GM19467 (cell line): ENCODE measurements at regions not wholly inside any gene's neighbourhood (a gene's known extent, or its start where the extent isn't known, plus 50 kb on each side); places are given as distances from the start of the nearest gene placed in this dataset.
"Not testable (repeated sequence)": the region's sequence is repeated elsewhere in the genome, so short reads cannot be mapped to it uniquely, and the experiment has no call there.

ENCODE experiments used
- ATAC-seq: cut with Tn5 transposase; IDR thresholded peaks from one replicate; pipeline ENCODE4 v1.9.1; 2021; ENCODE audit warnings: mild to moderate bottlenecking, moderate library complexity; ENCODE audit not compliant: unreplicated experiment

- no peak for ATAC-seq
These were observed 170.4 kb downstream of the PTPRC start for GRCh38 chr1:198809247-198809646.

- no peak for ATAC-seq
These were observed 172.6 kb downstream of the PTPRC start for GRCh38 chr1:198811449-198811848.

- ATAC-seq = no peak
These were observed 184.8 kb downstream of the PTPRC start for GRCh38 chr1:198823626-198824025.

DNA sequence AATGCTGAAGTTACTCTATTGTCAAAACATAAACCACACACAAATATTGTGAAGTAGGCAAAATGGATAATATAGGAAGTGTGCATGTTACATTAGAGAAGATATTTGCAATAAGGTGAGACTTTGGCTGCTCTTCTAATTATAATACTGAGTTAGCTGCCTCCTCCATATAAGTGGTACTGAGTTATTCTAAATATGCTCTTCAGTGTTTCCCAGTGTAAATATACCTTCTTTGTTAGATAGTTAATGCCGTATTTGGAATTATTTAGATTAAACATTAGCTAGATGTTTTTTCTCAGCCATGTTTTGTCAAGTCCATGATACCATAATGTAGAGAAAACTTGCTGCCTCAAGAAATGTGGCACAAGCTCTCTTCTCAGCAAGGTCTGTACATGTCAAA is 186.4 kb downstream of the PTPRC start:
- ATAC-seq = no peak

DNA sequence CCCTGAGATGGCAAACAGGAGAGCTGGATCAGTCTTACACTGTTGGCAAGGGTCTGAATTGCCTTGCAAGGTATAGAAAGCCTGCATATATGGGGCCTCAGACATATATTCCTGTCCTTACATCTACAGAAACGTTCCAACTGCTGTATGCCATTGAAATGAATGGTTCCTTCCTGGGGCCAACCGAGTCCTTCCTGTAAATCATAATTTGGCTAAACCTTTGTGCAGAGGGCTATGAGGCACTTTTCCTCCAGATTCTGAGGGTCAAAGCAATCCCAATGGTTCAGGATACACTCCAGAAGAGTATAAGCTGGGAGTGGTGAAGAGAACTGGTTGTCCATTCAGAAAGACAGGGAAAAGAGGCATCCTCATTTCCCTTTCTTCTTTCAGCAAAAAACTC is 190.5 kb downstream of the PTPRC start:
- ATAC-seq = no peak

- ATAC-seq = no peak
These were observed 191.1 kb downstream of the PTPRC start for GRCh38 chr1:198829944-198830343.

DNA sequence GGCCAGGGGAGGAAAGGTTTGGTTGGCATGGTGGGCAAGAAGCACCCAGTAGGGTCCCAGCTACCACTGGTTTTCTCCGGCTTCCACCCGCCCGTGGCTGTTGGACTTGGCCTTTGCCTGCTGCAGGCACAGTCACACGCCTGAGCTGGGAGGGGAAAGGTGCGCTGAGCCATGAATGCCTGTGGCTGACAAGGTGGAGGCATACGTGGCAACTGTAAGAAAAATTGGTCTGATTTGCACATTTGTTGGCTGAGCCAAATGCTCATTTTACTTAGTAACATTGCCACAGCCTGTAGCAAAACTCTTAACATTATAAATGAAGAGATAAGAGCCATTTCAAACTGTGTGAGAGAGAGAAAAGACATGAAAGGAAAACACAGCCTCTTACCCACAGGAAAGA is 191.6 kb downstream of the PTPRC start:
- ATAC-seq = no peak

DNA sequence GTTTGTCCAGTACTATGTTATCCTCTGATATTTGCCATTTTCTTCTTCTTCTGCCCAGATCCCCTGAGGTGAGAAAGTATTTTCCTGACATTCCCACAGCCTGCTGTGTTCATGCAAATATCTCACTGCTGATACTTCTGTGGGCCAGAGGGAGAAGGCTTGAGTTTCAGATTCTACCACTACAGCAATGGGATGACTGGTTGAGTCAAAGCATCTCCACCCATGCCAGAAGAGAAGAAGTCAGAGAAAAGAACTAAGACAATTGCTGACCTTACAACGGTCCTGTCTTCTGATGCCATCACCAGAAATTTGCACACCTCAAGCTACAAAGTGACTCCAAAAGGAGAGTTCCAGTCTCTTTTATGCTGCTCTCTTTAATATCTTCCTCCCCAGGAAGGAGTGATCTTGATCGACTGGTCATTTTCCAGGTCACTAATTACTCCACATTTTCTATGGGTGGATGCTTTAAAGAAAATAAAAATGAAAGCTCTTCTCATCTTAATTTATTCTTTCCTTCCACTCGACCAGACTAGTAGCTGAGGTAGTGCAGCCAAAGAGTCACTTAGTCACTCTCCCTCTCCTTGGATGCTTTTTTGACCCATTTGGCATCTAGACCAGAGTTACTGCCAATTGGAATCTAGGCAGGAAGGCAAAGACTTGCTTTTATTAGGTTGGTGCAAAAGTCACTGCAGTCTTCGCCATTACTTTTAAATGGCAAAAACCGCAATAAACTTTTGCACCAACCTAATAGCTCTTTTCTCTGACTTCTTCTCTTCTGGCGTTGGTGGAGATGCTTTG is 195.1 kb downstream of the PTPRC start:
- no peak for ATAC-seq

DNA sequence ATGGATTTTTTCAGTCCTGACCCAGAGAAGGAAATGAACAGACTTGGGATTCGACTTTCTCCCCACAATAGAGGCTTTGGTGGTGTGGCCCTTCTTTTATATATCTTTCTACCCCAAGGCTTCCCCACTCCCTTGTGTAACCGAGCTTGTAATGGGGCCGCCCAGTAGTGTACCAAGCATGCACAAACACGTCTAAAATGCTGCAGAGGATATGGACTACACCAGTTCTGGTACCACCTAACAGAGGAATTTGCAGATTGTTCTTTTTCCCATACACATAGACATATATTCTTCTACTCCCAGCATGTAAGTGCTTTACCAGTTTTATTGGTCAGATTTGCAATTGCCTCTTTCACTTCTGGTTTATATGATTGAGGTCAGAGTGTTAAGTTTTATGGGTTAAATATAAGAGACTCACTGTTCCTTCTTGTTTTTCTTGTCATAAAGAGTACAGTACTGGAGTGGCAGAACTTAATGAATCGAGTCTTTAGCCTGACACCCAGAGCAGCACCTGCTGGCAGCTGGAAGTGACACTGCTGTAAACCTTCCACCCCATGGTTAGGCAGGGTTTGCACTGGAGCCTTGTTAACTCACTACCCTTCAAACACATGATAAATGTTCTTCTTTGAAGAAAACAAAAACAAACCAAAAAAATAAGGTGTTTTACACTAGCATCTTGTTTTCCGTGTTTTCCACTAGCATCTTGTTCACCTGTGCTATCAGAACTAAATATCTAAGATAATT is 198.6 kb downstream of the PTPRC start:
- ATAC-seq = no peak

DNA sequence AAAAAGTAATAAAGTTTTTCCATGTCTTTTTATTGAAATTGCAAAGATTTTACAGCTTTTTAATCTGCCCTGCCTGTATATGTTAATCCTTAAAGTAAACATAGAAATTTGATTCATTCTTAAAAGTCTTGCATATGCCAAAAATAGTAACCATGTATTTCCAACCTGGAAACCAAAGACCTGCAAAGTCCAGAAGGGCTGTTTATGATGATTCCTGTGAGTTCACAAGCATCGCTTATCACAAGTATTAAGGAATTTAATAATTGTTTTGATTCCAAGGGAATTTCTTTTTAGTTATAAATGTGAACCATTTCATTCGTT is 199.1 kb downstream of the PTPRC start:
- ATAC-seq = no peak

DNA sequence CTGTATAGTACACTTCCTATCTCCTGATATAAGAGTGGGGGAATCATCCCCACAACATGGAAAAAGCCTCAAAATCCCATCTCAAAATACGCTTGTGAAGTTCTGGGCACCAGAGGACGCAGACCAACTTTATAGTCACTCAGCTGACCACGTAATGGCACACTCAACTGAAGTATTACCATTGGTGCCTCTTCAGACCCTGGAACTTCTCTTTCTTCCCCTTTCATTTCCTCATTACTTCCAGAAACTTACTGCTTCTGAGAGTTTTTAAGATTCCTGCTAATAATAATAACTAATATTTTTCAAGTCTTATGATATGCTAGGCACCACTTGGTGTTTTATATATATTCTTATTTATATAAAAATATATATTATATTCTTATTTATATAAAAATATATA is 202.6 kb downstream of the PTPRC start:
- no peak for ATAC-seq

DNA sequence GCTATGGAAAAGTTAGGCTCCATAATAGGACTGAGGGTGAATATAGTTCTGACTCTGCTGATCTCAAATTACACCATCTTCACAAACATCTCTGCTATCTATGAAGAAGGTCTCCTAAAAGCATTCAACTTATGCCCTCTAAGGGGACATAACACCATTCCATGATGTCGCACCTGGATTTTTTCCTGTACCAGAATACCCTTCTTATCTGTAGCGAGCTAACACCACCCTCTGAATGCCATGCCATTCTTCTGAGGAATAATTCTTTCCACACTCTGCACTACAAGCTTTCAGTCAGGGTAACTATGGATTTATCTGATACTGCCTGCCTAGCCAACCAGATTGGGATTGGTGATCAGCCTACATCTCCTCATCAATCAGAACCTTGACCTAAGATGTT is 203.8 kb downstream of the PTPRC start:
- ATAC-seq = no peak

DNA sequence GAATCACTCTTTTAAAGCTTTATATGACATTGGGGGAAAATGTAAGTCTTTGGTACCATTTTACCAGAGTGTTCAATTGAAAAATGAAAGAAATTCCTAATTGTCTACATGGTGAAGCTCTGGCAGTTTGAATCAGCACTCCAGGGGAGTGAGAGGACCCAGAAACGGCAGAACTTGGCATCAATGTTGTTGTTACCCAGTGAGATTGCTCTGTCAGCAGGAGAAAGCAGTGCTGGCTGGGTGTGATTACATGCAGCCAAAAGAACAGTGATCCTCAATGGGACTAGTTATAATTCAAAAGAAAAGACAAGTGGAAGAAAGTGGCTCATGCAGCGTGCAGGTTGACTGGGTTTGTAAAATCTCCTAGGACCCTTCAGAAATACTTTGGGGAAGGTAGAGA is 206.4 kb downstream of the PTPRC start:
- no peak for ATAC-seq

GRCh38 chr1:198845851-198846250 is 207.0 kb downstream of the PTPRC start:
- no peak for ATAC-seq

- no peak for ATAC-seq
These were observed 207.7 kb downstream of the PTPRC start for GRCh38 chr1:198846556-198846955.

DNA sequence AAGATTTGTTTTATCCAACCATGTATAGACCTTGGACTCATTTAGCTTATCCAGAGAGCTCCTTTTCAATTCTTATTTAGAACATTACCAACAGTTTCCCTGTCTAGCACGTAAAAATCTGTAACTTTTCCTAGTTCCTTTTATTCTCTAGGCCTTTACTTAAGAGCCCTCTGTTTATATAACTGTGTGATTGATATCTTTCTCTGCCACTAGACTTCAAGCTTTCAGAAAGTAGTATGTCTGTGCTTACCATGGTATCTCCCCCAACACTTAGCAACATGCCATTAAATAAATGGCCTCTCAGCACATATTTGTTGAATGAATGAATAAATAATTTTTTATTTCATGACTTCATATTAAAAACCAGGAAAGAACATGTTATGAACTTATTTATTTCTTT is 209.4 kb downstream of the PTPRC start:
- ATAC-seq = no peak

- ATAC-seq = no peak
These were observed 209.8 kb downstream of the PTPRC start for GRCh38 chr1:198848649-198849048.

GRCh38 chr1:198849093-198849492 is 210.3 kb downstream of the PTPRC start:
- ATAC-seq = no peak

GRCh38 chr1:198850196-198850595 is 211.4 kb downstream of the PTPRC start:
- no peak for ATAC-seq

GRCh38 chr1:198850966-198851365 is 212.1 kb downstream of the PTPRC start:
- not testable (repeated sequence) for ATAC-seq

DNA sequence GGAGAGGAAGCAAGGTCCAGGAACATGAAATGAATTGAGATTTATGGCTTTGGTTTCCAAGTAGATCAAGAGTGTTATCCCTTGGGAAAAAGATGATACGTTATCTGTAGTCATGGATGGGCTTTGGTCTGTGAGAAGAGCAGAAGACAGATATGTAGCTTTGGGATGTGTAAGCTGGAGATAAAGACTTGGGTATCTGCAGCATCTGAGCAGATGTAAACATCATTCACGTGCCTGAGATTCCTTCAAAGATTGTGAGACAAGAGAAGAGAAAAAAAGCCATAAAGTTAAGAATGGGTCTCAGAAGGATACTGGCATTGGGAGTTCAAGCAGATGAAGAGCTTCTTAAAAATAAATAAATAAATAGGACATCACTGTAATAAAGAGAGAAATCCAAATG is 217.8 kb downstream of the PTPRC start:
- no peak for ATAC-seq

GRCh38 chr1:198858033-198858432 is 219.2 kb downstream of the PTPRC start:
- no peak for ATAC-seq

GRCh38 chr1:198860371-198860770 is 221.5 kb downstream of the PTPRC start:
- ATAC-seq = no peak
